K562 (cell line): ENCODE measurements at regions not wholly inside any gene's neighbourhood (a gene's known extent, or its start where the extent isn't known, plus 50 kb on each side); places are given as distances from the start of the nearest gene placed in this dataset.

Source experiments
- ATAC-seq: fragments of 200-7000 bp; cut with Tn5 transposase; 3 replicates; pipeline ENCODE4 v1.9.1; 2020; ENCODE audit warnings: moderate library complexity
- BruUV-seq: library from RNA; stranded (reverse); fragments of 400-500 nt; replicated peaks from 2 replicates; lab custom pipeline; 2021; lab: Mats Ljungman, UMichigan
- CTCF ChIA-PET: fragments of 300-600 bp; formaldehyde crosslinking; extraction: SDS; loops from one replicate; lab custom pipeline; 2021; ENCODE audit warnings: low intra/inter-chr PET ratio; lab: Yijun Ruan, JAX
- POLR2A ChIA-PET: fragments of 300-600, 350-650 bp; sonication (Branson Sonifier 250); formaldehyde crosslinking; extraction: SDS; loops from one replicate; lab custom pipeline; 2021; ENCODE audit warnings: antibody characterized with exemption, inconsistent platforms; lab: Yijun Ruan, JAX
- DNase-seq, 4 experiments: peaks; one replicate each; pipeline versions ENCODE4 v3.0.0 to v3.0.0-alpha.2; 2011 to 2018; ENCODE audit warnings: low spot score in 3 of 4, mixed read lengths in 3 of 4; ENCODE audit errors: extremely low read depth in 1 of 4
- FAIRE-seq: peaks from 2 replicates; lab custom pipeline; 2011; peaks lifted over from hg19 to GRCh38; lab: Jason Lieb, UNC
- H2AFZ ChIP-seq: 2 replicates; pipeline ENCODE4 v1.6.0; 2011; ENCODE audit warnings: low read depth, low read length, control low read depth, inconsistent platforms
- H3K27ac ChIP-seq: fragments of 200-600 bp; 3 replicates; pipeline ENCODE4 v1.8.0; 2011; ENCODE audit warnings: low read depth, mild to moderate bottlenecking, control low read depth, inconsistent platforms, low read length, moderate library complexity, mixed read lengths; ENCODE audit errors: extremely low read depth
- H3K27me3 ChIP-seq, 2 experiments: fragments of 300-600 bp in 1 of 2; 2 replicates in 1 of 2; 3 replicates in 1 of 2; pipeline versions ENCODE4 v1.6.0 to v1.8.0; 2011; ENCODE audit warnings: inconsistent platforms in 2 of 2, low read length in 2 of 2, mild to moderate bottlenecking in 1 of 2, mixed read lengths in 1 of 2, moderate library complexity in 1 of 2; ENCODE audit not compliant: control insufficient read depth in 2 of 2, insufficient read depth in 2 of 2
- H3K36me3 ChIP-seq: fragments of 300-600 bp; 3 replicates; pipeline ENCODE4 v1.8.0; 2011; ENCODE audit warnings: mild to moderate bottlenecking, low read length, inconsistent platforms; ENCODE audit not compliant: control insufficient read depth, insufficient read depth
- H3K4me1 ChIP-seq, 2 experiments: fragments of 200-600 bp in 1 of 2; replicated peaks in 1 of 2; 2 replicates in 1 of 2; 3 replicates in 1 of 2; pipeline versions ENCODE4 v1.5.1 to v1.8.0; 2011; ENCODE audit warnings: inconsistent platforms in 2 of 2, low read length in 2 of 2, mild to moderate bottlenecking in 1 of 2, mixed read lengths in 1 of 2, moderate library complexity in 1 of 2; ENCODE audit not compliant: control insufficient read depth in 2 of 2, insufficient read depth in 2 of 2
- H3K4me2 ChIP-seq: 2 replicates; pipeline ENCODE4 v1.6.1; 2011; ENCODE audit warnings: low read length, control low read depth, inconsistent platforms, mixed read lengths; ENCODE audit not compliant: insufficient read depth
- H3K4me3 ChIP-seq: fragments of 200-600 bp; sonication (generic), shearing (Covaris generic); 2 replicates; pipeline ENCODE4 v1.5.1; 2016; ENCODE audit warnings: control low read depth, inconsistent platforms
- H3K79me2 ChIP-seq: fragments of 200-600 bp; 3 replicates; pipeline ENCODE4 v1.8.0; 2011; ENCODE audit warnings: low read length, inconsistent platforms; ENCODE audit not compliant: control insufficient read depth, insufficient read depth
- H3K9ac ChIP-seq, 2 experiments: 2 replicates each; pipeline versions ENCODE4 v1.6.0 to v1.6.1; 2011; ENCODE audit warnings: low read depth in 2 of 2, low read length in 2 of 2, control low read depth in 1 of 2, inconsistent platforms in 1 of 2, mild to moderate bottlenecking in 1 of 2, mixed read lengths in 1 of 2; ENCODE audit not compliant: insufficient read depth in 1 of 2
- H3K9me1 ChIP-seq: one replicate; pipeline ENCODE4 v1.6.0; 2011; ENCODE audit warnings: inconsistent platforms, mild to moderate bottlenecking, low read length, moderate library complexity; ENCODE audit not compliant: control insufficient read depth, insufficient read depth
- H3K9me3 ChIP-seq: replicated peaks from 2 replicates; pipeline ENCODE4 v1.5.1; 2011; ENCODE audit warnings: low read depth, low read length, inconsistent platforms; ENCODE audit not compliant: control insufficient read depth, insufficient read depth
- H4K20me1 ChIP-seq: replicated peaks from 2 replicates; pipeline ENCODE4 v1.6.1; 2011; ENCODE audit warnings: low read length, inconsistent platforms, mixed read lengths; ENCODE audit not compliant: control insufficient read depth, insufficient read depth
- FOXA3 ChIP-seq, 2 experiments: fragments of 450-650 bp in 1 of 2; sonication (generic) in 1 of 2; formaldehyde crosslinking; IDR thresholded peaks in 1 of 2; conservative IDR thresholded peaks in 1 of 2; 2 replicates each; pipeline versions ENCODE4 v1.4.0 to v1.8.0; 2020 to 2022; ENCODE audit warnings: mild to moderate bottlenecking in 2 of 2, missing genetic modification reagents in 1 of 2
- HEY1 ChIP-seq: fragments of 250-450 bp; sonication (Bioruptor Pico); IDR thresholded peaks from 2 replicates; pipeline ENCODE4 v1.5.0; 2020; ENCODE audit warnings: mild to moderate bottlenecking, moderate library complexity, borderline replicate concordance
- ID3 ChIP-seq, 2 experiments: fragments of 250-450 bp in 1 of 2; fragments of 450-650 bp in 1 of 2; sonication (Bioruptor Pico) in 1 of 2; IDR thresholded peaks; 2 replicates each; pipeline versions ENCODE4 v1.6.1 to v1.8.0; 2016 to 2021; ENCODE audit warnings: mild to moderate bottlenecking in 2 of 2, moderate library complexity in 2 of 2, missing compliant biosample characterization in 1 of 2, missing genetic modification characterization in 1 of 2
- MTA3 ChIP-seq: fragments of 450-650 bp; formaldehyde crosslinking; IDR thresholded peaks from 2 replicates; pipeline ENCODE4 v1.6.1; 2017; ENCODE audit warnings: mild to moderate bottlenecking, borderline replicate concordance
- NRF1 ChIP-seq, 2 experiments: fragments of 450-650 bp; IDR thresholded peaks in 1 of 2; conservative IDR thresholded peaks in 1 of 2; 2 replicates each; pipeline ENCODE4 v1.6.1; 2014; ENCODE audit warnings: mild to moderate bottlenecking in 2 of 2
- PBX2 ChIP-seq, 2 experiments: IDR thresholded peaks in 1 of 2; conservative IDR thresholded peaks in 1 of 2; 2 replicates each; pipeline ENCODE4 v1.6.1; 2016; ENCODE audit warnings: low read depth in 2 of 2, mild to moderate bottlenecking in 1 of 2, missing compliant biosample characterization in 1 of 2, missing genetic modification characterization in 1 of 2, moderate library complexity in 1 of 2
- PRMT5 ChIP-seq: sonication (generic); formaldehyde crosslinking; IDR thresholded peaks from 2 replicates; pipeline ENCODE4 v1.5.0; 2020; ENCODE audit warnings: missing genetic modification reagents
- SMARCA4 ChIP-seq: fragments of 450-650 bp; IDR thresholded peaks from 2 replicates; pipeline ENCODE4 v1.6.1; 2016
- TFAM ChIP-seq: fragments of 250-450 bp; sonication (Bioruptor Pico); conservative IDR thresholded peaks from 2 replicates; pipeline ENCODE4 v1.5.0; 2021; ENCODE audit warnings: mild to moderate bottlenecking, moderate library complexity
- THAP12 ChIP-seq: fragments of 250-450 bp; sonication (Bioruptor Pico); IDR thresholded peaks from 2 replicates; pipeline ENCODE4 v1.9.0; 2021; ENCODE audit warnings: mild to moderate bottlenecking, inconsistent platforms
- THRAP3 ChIP-seq: fragments of 450-650 bp; IDR thresholded peaks from 2 replicates; pipeline ENCODE4 v1.6.1; 2016; ENCODE audit warnings: mild to moderate bottlenecking, inconsistent platforms, borderline replicate concordance
- WHSC1 ChIP-seq: IDR thresholded peaks from one replicate; pipeline ENCODE4 v1.6.1; 2012; ENCODE audit warnings: low read length, control low read depth, inconsistent platforms
- ZFP36 ChIP-seq: fragments of 150-350 bp; IDR thresholded peaks from 2 replicates; pipeline ENCODE4 v1.6.1; 2018; ENCODE audit warnings: low read length, low read depth; ENCODE audit not compliant: partially characterized antibody
- ZNF232 ChIP-seq: sonication (generic); formaldehyde crosslinking; IDR thresholded peaks from 2 replicates; pipeline ENCODE4 v1.8.0; 2022; ENCODE audit warnings: mild to moderate bottlenecking, missing genetic modification reagents
- ZNF277 ChIP-seq: fragments of 250-450 bp; sonication (Bioruptor Pico); IDR thresholded peaks from 2 replicates; pipeline ENCODE4 v1.8.0; 2022; ENCODE audit warnings: inconsistent platforms, mild to moderate bottlenecking, moderate library complexity, borderline replicate concordance
- in situ Hi-C: fragments of 300-500 bp; cut with MboI; formaldehyde crosslinking; loops from 4 replicates; pipeline ENCODE4 v1.15.0; 2018; ENCODE audit warnings: inconsistent platforms, mixed read lengths
- intact Hi-C: fragments of 100-400 bp; cut with micrococcal nuclease; formaldehyde crosslinking; loops from 2 replicates; pipeline ENCODE4 v1.14.2; 2022

- TF ChIP-seq THRAP3: no peak
- no peak for TF ChIP-seq THAP12 (CRISPR knock-in tag)
- no peak for TF ChIP-seq HEY1 (CRISPR knock-in tag)
- no peak for TF ChIP-seq WHSC1
- TF ChIP-seq MTA3: no peak
- no peak for TF ChIP-seq SMARCA4
- TF ChIP-seq PRMT5 (CRISPR knock-in tag): no peak
- no peak for TF ChIP-seq ZFP36
- no peak for TF ChIP-seq FOXA3 (CRISPR knock-in tag; conservative IDR thresholded peaks at IDR 0.05 in 1 of 2, IDR thresholded peaks at IDR 0.05 in 1 of 2)
These were observed 395.2 kb upstream of the ZNF462 start (continued) for GRCh38 chr9:106467865-106468164.

- Histone ChIP-seq H3K4me1 (no peaks in the 10 kb centered on the region), H2AFZ (no peak overlapping the region), H3K79me2 (no peaks in the 10 kb centered on the region), H3K9me1 (no peaks in the 10 kb centered on the region), H3K27ac (no peak overlapping the region), H4K20me1 (no peaks in the 10 kb centered on the region), H3K27me3 (no peaks in the 10 kb centered on the region), H3K4me2 (no peak overlapping the region), H3K4me3 (no peak overlapping the region), H3K9me3 (no peaks in the 10 kb centered on the region), H3K36me3 (no peaks in the 10 kb centered on the region), H3K9ac (no peak overlapping the region)
- ATAC-seq (no peak), DNase-seq (no peak), FAIRE-seq (no peak)
- intact Hi-C loops: no loop called here
- in situ Hi-C loops: no loop called here
- no TSS peak for BruUV-seq
- CTCF ChIA-PET: no interaction called here
- POLR2A ChIA-PET: no interaction called here
- TF ChIP-seq PBX2 (CRISPR knock-in tag; IDR thresholded peaks at IDR 0.05; ENCODE audit: low read depth) (no peak), PBX2 (tag; conservative IDR thresholded peaks at IDR 0.05; ENCODE audit: low read depth) (no peak), TFAM (no peak), ZNF232 (no peak), ZNF277 (CRISPR knock-in tag) (no peak), NRF1 (conservative IDR thresholded peaks at IDR 0.05 in 1 of 2, IDR thresholded peaks at IDR 0.05 in 1 of 2) (no peak), ID3 (CRISPR knock-in tag; IDR thresholded peaks at IDR 0.05) (no peak), ID3 (tag; IDR thresholded peaks at IDR 0.05) (no peak)
These were observed 394.5 kb upstream of the ZNF462 start for GRCh38 chr9:106468431-106468830.
